Testis (tissue), 2 donors: ENCODE measurements at regions not wholly inside any gene's neighbourhood (a gene's known extent, or its start where the extent isn't known, plus 50 kb on each side); places are given as distances from the start of the nearest gene placed in this dataset.

Experiments used
- POLR2A ChIP-seq: fragments of 450-650 bp; IDR thresholded peaks from one replicate; pipeline ENCODE4 v1.6.1; 2017; ENCODE audit warnings: antibody characterized with exemption, mild to moderate bottlenecking, moderate library complexity
- TF ChIP-seq, protein P1 (sequence below), 3 experiments: fragments of 450-650 bp in 2 of 3; fragments of 200-600 bp in 1 of 3; sonication (generic) in 1 of 3; IDR thresholded peaks; one replicate each; pipeline ENCODE4 v1.5.1; 2016 to 2019; ENCODE audit warnings: antibody characterized with exemption in 3 of 3, mild to moderate bottlenecking in 2 of 3, moderate library complexity in 1 of 3

GRCh38 chr1:213605732-213606131, 382.0 kb upstream of the PROX1 start:
- TF ChIP-seq, protein P1, sequence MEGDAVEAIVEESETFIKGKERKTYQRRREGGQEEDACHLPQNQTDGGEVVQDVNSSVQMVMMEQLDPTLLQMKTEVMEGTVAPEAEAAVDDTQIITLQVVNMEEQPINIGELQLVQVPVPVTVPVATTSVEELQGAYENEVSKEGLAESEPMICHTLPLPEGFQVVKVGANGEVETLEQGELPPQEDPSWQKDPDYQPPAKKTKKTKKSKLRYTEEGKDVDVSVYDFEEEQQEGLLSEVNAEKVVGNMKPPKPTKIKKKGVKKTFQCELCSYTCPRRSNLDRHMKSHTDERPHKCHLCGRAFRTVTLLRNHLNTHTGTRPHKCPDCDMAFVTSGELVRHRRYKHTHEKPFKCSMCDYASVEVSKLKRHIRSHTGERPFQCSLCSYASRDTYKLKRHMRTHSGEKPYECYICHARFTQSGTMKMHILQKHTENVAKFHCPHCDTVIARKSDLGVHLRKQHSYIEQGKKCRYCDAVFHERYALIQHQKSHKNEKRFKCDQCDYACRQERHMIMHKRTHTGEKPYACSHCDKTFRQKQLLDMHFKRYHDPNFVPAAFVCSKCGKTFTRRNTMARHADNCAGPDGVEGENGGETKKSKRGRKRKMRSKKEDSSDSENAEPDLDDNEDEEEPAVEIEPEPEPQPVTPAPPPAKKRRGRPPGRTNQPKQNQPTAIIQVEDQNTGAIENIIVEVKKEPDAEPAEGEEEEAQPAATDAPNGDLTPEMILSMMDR (IDR thresholded peaks at IDR 0.05) = no peak
- TF ChIP-seq POLR2A = no peak
